ENCODE measurements at regions not wholly inside any gene's neighbourhood (a gene's known extent, or its start where the extent isn't known, plus 50 kb on each side); places are given as distances from the start of the nearest gene placed in this dataset.

GRCh38 chr4:11005300-11005699 is 320.7 kb upstream of the CLNK start:
- Histone ChIP-seq H3K9me3 (ENCODE audit: insufficient read depth in 2 of 2, low read depth in 1 of 2, low read length in 1 of 2) (no peaks in the 10 kb centered on the region), H4K91ac (replicated peaks; ENCODE audit: insufficient read length, low read length) (no peak overlapping the region), H4K5ac (ENCODE audit: insufficient read length, low read depth, low read length) (no peak overlapping the region), H3K27me3 (replicated peaks in 1 of 4; ENCODE audit: control insufficient read depth in 3 of 4, extremely low read depth in 1 of 4, insufficient read depth in 3 of 4, low read length in 3 of 4) (peaks cover 0 to 1% (median 0%) of the 10 kb centered on the region in 4 experiments; a peak in 1 of 7 replicates), H3K4me3 (ENCODE audit: extremely low read depth in 1 of 4, insufficient read depth in 2 of 4, low read depth in 3 of 4, low read length in 4 of 4) (no peak overlapping the region), H3K4me2 (ENCODE audit: insufficient read depth in 1 of 2, low read depth in 2 of 2, low read length in 2 of 2) (no peak overlapping the region), H2BK120ac (replicated peaks; ENCODE audit: low read depth, low read length) (no peak overlapping the region), H3K18ac (ENCODE audit: extremely low read depth, low read length) (no peak overlapping the region), H3K23ac (ENCODE audit: insufficient read length) (no peak overlapping the region), H3K36me3 (ENCODE audit: control insufficient read depth in 2 of 4, insufficient read depth in 4 of 4, low read length in 3 of 4) (no peaks in the 10 kb centered on the region), H3K27ac (ENCODE audit: low read depth, low read length) (no peak overlapping the region), H2BK15ac (ENCODE audit: low read length) (no peak overlapping the region), H2BK12ac (ENCODE audit: low read depth, low read length) (no peak overlapping the region), H2BK20ac (ENCODE audit: low read length) (no peak overlapping the region), H3K9ac (replicated peaks in 1 of 4; ENCODE audit: extremely low read depth in 1 of 4, low read depth in 3 of 4, low read length in 3 of 4) (no peak overlapping the region), H3K79me1 (ENCODE audit: low read depth, low read length) (no peaks in the 10 kb centered on the region), H3K56ac (replicated peaks; ENCODE audit: insufficient read length, low read depth, low read length) (no peak overlapping the region), H2BK5ac (ENCODE audit: low read depth, low read length) (no peak overlapping the region), H3K4me1 (replicated peaks in 1 of 4; ENCODE audit: control insufficient read depth in 3 of 4, insufficient read depth in 4 of 4, low read length in 3 of 4) (no peaks in the 10 kb centered on the region), H2AK5ac (ENCODE audit: low read depth, low read length) (no peak overlapping the region), H3K79me2 (ENCODE audit: control insufficient read depth in 1 of 2, insufficient read depth in 2 of 2, low read length in 2 of 2) (no peaks in the 10 kb centered on the region), H3K23me2 (ENCODE audit: low read depth, low read length) (no peaks in the 10 kb centered on the region), H3K14ac (ENCODE audit: insufficient read length) (no peak overlapping the region), H2AFZ (ENCODE audit: low read length) (no peak overlapping the region), H4K20me1 (replicated peaks in 1 of 2; ENCODE audit: control insufficient read depth in 1 of 2, insufficient read depth in 2 of 2, low read length in 2 of 2) (no peaks in the 10 kb centered on the region), H3K4ac (replicated peaks; ENCODE audit: insufficient read length, low read depth, low read length) (no peak overlapping the region), H4K8ac (ENCODE audit: extremely low read depth, insufficient read depth, low read length) (no peak overlapping the region)
- CTCF ChIA-PET (ENCODE audit: partially characterized antibody): no interaction called here
- DNase-seq (ENCODE audit: low read depth in 1 of 2, low spot score in 2 of 2) (no peak), FAIRE-seq (no peak)
- no peak for TF ChIP-seq ATF3 (IDR thresholded peaks at IDR 0.05; ENCODE audit: insufficient read depth, low read depth, low read length)
- TF ChIP-seq TAF7 (optimal IDR thresholded peaks at IDR 0.05; ENCODE audit: borderline replicate concordance, low read depth, low read length): no peak
- TF ChIP-seq RAD21 (IDR thresholded peaks at IDR 0.05 in 1 of 2, conservative IDR thresholded peaks at IDR 0.05 in 1 of 2; ENCODE audit: low read depth in 2 of 2, low read length in 2 of 2): no peak
- TF ChIP-seq TAF1 (IDR thresholded peaks at IDR 0.05; ENCODE audit: low read depth, low read length): no peak
- no peak for TF ChIP-seq SP1 (IDR thresholded peaks at IDR 0.05; ENCODE audit: low read depth, low read length)
- TF ChIP-seq BACH1 (IDR thresholded peaks at IDR 0.05; ENCODE audit: low read length): no peak
- TF ChIP-seq HDAC6 (IDR thresholded peaks at IDR 0.05; ENCODE audit: low read depth, low read length): no peak
- 92% methylated on average over 4 of the region's 4 CpGs; no CpG with 5 or more reads in 1 of the 2 experiments for WGBS, 2 experiments (ENCODE audit: extremely low coverage in 1 of 2, insufficient coverage in 1 of 2, insufficient read length in 1 of 2, insufficient replicate concordance in 2 of 2, low coverage in 1 of 2, low lambda C conversion rate in 2 of 2, missing lambda C conversion rate in 1 of 2)
- POLR2A ChIA-PET (ENCODE audit: partially characterized antibody): no interaction called here

Data from H1 (cell line).